HCT116 (cell line): ENCODE measurements at regions not wholly inside any gene's neighbourhood (a gene's known extent, or its start where the extent isn't known, plus 50 kb on each side); places are given as distances from the start of the nearest gene placed in this dataset.

Experiments used
- ATAC-seq: fragments of 200-7000 bp; cut with Tn5 transposase; 2 replicates; pipeline ENCODE4 v1.9.1; 2020; ENCODE audit warnings: mild to moderate bottlenecking, moderate library complexity
- BruUV-seq: library from RNA; stranded (reverse); fragments of 400-500 nt; replicated peaks from 2 replicates; lab custom pipeline; 2021; lab: Mats Ljungman, UMichigan
- CTCF ChIA-PET: fragments of 300-600 bp; sonication (Branson Sonifier 250); formaldehyde crosslinking; loops from one replicate; lab custom pipeline; 2021; ENCODE audit warnings: antibody characterized with exemption; lab: Charles Lee
- POLR2A ChIA-PET: fragments of 300-600, 350-600 bp; sonication (Branson Sonifier 250); formaldehyde crosslinking; loops from one replicate; lab custom pipeline; 2021; ENCODE audit warnings: antibody characterized with exemption; lab: Charles Lee
- RAD21 ChIA-PET, 2 experiments: fragments of 300-600 bp; sonication (Branson Sonifier 250); formaldehyde crosslinking; loops; one replicate each; lab custom pipeline; 2023; ENCODE audit warnings: low total read pairs in 2 of 2; ENCODE audit not compliant: uncharacterized antibody in 2 of 2, unreplicated experiment in 2 of 2, low non-redundant PET in 1 of 2; lab: Charles Lee
- DNase-seq: peaks from one replicate; pipeline ENCODE4 v3.0.0-alpha.2; 2010; ENCODE audit warnings: low read depth, low spot score
- H2AFZ ChIP-seq: fragments of 200-600 bp; shearing (Covaris generic), sonication (generic); 2 replicates; pipeline ENCODE4 v1.6.1; 2017; ENCODE audit warnings: low read depth, mixed run types, mixed read lengths, antibody characterized with exemption, low read length; ENCODE audit not compliant: poor library complexity, severe bottlenecking
- H3K27ac ChIP-seq: 2 replicates; pipeline ENCODE4 v1.5.1; 2012; ENCODE audit warnings: low read depth, low read length
- H3K27me3 ChIP-seq: fragments of 200-600 bp; sonication (generic); 2 replicates; pipeline ENCODE4 v1.6.1; 2016; ENCODE audit warnings: mixed run types, low read length, mixed read lengths; ENCODE audit not compliant: insufficient read depth
- H3K36me3 ChIP-seq, 2 experiments: fragments of 200-500 bp in 1 of 2; fragments of 200-600 bp in 1 of 2; sonication (Bioruptor generic) in 1 of 2; sonication (generic) in 1 of 2; 2 replicates each; pipeline versions ENCODE4 v1.5.1 to v1.6.1; 2014 to 2016; ENCODE audit warnings: low read length in 2 of 2, inconsistent platforms in 1 of 2, mixed read lengths in 1 of 2, mixed run types in 1 of 2; ENCODE audit not compliant: insufficient read depth in 2 of 2, control insufficient read depth in 1 of 2
- H3K4me1 ChIP-seq, 2 experiments: fragments of 200-600 bp in 1 of 2; sonication (generic) in 1 of 2; 2 replicates each; pipeline versions ENCODE4 v1.5.1 to v1.6.1; 2012 to 2017; ENCODE audit warnings: low read length in 2 of 2, inconsistent platforms in 1 of 2, mild to moderate bottlenecking in 1 of 2, mixed read lengths in 1 of 2, mixed run types in 1 of 2, moderate library complexity in 1 of 2; ENCODE audit not compliant: insufficient read depth in 2 of 2, control insufficient read depth in 1 of 2
- H3K4me2 ChIP-seq: fragments of 200-600 bp; sonication (generic); 2 replicates; pipeline ENCODE4 v1.6.1; 2017; ENCODE audit warnings: mixed run types, low read length, mixed read lengths
- H3K4me3 ChIP-seq, 2 experiments: fragments of 200-600 bp in 1 of 2; sonication (generic) in 1 of 2; replicated peaks in 1 of 2; 2 replicates each; pipeline ENCODE4 v1.5.1; 2011 to 2016; ENCODE audit warnings: low read length in 2 of 2, control low read depth in 1 of 2, low read depth in 1 of 2, mild to moderate bottlenecking in 1 of 2, mixed read lengths in 1 of 2, mixed run types in 1 of 2
- H3K79me2 ChIP-seq: fragments of 200-600 bp; sonication (generic); 2 replicates; pipeline ENCODE4 v1.6.1; 2017; ENCODE audit warnings: mild to moderate bottlenecking, mixed run types, low read length, moderate library complexity, mixed read lengths; ENCODE audit not compliant: insufficient read depth
- H3K9ac ChIP-seq: fragments of 200-600 bp; sonication (generic); 2 replicates; pipeline ENCODE4 v1.6.1; 2016; ENCODE audit warnings: low read length, mixed read lengths
- H3K9me2 ChIP-seq: fragments of 200-600 bp; sonication (generic), shearing (Covaris generic); 2 replicates; pipeline ENCODE4 v1.6.1; 2017; ENCODE audit warnings: mixed run types, mild to moderate bottlenecking, moderate library complexity; ENCODE audit not compliant: insufficient read depth
- H3K9me3 ChIP-seq, 2 experiments: fragments of 200-500 bp in 1 of 2; fragments of 200-600 bp in 1 of 2; sonication (Bioruptor generic) in 1 of 2; sonication (generic) in 1 of 2; 2 replicates each; pipeline ENCODE4 v1.6.1; 2014 to 2017; ENCODE audit warnings: low read length in 2 of 2, mixed read lengths in 2 of 2, inconsistent platforms in 1 of 2, low read depth in 1 of 2, mild to moderate bottlenecking in 1 of 2, mixed run types in 1 of 2, moderate library complexity in 1 of 2; ENCODE audit not compliant: control insufficient read depth in 1 of 2, insufficient read depth in 1 of 2
- H4K20me1 ChIP-seq: fragments of 200-600 bp; sonication (generic), shearing (Covaris generic); 2 replicates; pipeline ENCODE4 v1.6.1; 2017; ENCODE audit warnings: mixed run types, mild to moderate bottlenecking, moderate library complexity; ENCODE audit not compliant: insufficient read depth
- CBX3 ChIP-seq: IDR thresholded peaks from 2 replicates; pipeline ENCODE4 v1.6.1; 2012; ENCODE audit warnings: low read depth
- CEBPB ChIP-seq: IDR thresholded peaks from 2 replicates; pipeline ENCODE4 v1.6.1; 2012; ENCODE audit warnings: low read depth
- CTCF ChIP-seq, 3 experiments: fragments of 200-600 bp in 1 of 3; sonication (generic) in 1 of 3; IDR thresholded peaks in 2 of 3; conservative IDR thresholded peaks in 1 of 3; 2 replicates each; pipeline ENCODE4 v1.5.1; 2012 to 2017; ENCODE audit warnings: low read depth in 2 of 3, low read length in 2 of 3, antibody characterized with exemption in 1 of 3, borderline replicate concordance in 1 of 3, control low read depth in 1 of 3, mild to moderate bottlenecking in 1 of 3, mixed read lengths in 1 of 3, mixed run types in 1 of 3, moderate library complexity in 1 of 3; ENCODE audit not compliant: insufficient read depth in 1 of 3
- EGR1 ChIP-seq: IDR thresholded peaks from 2 replicates; pipeline ENCODE4 v1.6.1; 2012; ENCODE audit warnings: low read depth
- ELF1 ChIP-seq: IDR thresholded peaks from 2 replicates; pipeline ENCODE4 v1.6.1; 2012; ENCODE audit warnings: low read depth, borderline replicate concordance
- EZH2 ChIP-seq: fragments of 200-600 bp; sonication (generic); IDR thresholded peaks from 2 replicates; pipeline ENCODE4 v1.6.1; 2017; ENCODE audit warnings: antibody characterized with exemption, mixed run types
- EZH2phosphoT487 ChIP-seq: fragments of 200-600 bp; IDR thresholded peaks from 2 replicates; pipeline ENCODE4 v1.6.1; 2018; ENCODE audit warnings: antibody characterized with exemption, borderline replicate concordance
- FOSL1 ChIP-seq: IDR thresholded peaks from 2 replicates; pipeline ENCODE4 v1.6.1; 2012; ENCODE audit warnings: low read depth
- JUND ChIP-seq: IDR thresholded peaks from 2 replicates; pipeline ENCODE4 v1.6.1; 2012
- POLR2AphosphoS5 ChIP-seq: IDR thresholded peaks from 2 replicates; pipeline ENCODE4 v1.6.1; 2011; ENCODE audit warnings: mild to moderate bottlenecking, low read depth, low read length, moderate library complexity
- RAD21 ChIP-seq: IDR thresholded peaks from 2 replicates; pipeline ENCODE4 v1.6.1; 2012; ENCODE audit warnings: low read depth, mild to moderate bottlenecking
- SIN3A ChIP-seq: IDR thresholded peaks from 2 replicates; pipeline ENCODE4 v1.6.1; 2012; ENCODE audit warnings: low read depth
- SP1 ChIP-seq: IDR thresholded peaks from 2 replicates; pipeline ENCODE4 v1.6.1; 2012; ENCODE audit warnings: low read depth
- SRF ChIP-seq: IDR thresholded peaks from 2 replicates; pipeline ENCODE4 v1.6.1; 2012; ENCODE audit warnings: low read depth
- TCF7L2 ChIP-seq: IDR thresholded peaks from 2 replicates; pipeline ENCODE4 v1.7.0; 2011; ENCODE audit warnings: borderline replicate concordance, inconsistent platforms; ENCODE audit not compliant: insufficient read depth, insufficient read length; ENCODE audit errors: extremely low read depth
- ZBTB33 ChIP-seq: IDR thresholded peaks from 2 replicates; pipeline ENCODE4 v1.6.1; 2011; ENCODE audit warnings: mild to moderate bottlenecking, low read length, moderate library complexity; ENCODE audit not compliant: insufficient replicate concordance; ENCODE audit errors: extremely low read depth
- ZNF274 ChIP-seq: fragments of 200-500 bp; sonication (Bioruptor generic); IDR thresholded peaks from 2 replicates; pipeline ENCODE4 v1.6.1; 2014; ENCODE audit warnings: mild to moderate bottlenecking, low read depth, low read length, inconsistent platforms
- intact Hi-C: fragments of 100-400 bp; cut with micrococcal nuclease; formaldehyde crosslinking; loops from 2 replicates; pipeline ENCODE4 v1.10.0; 2022
- TF ChIP-seq, protein P1 (sequence below): IDR thresholded peaks from 2 replicates; pipeline ENCODE4 v1.6.1; 2012
- TF ChIP-seq, protein P2 (sequence below): IDR thresholded peaks from 2 replicates; pipeline ENCODE4 v1.6.1; 2012; ENCODE audit warnings: low read depth

DNA sequence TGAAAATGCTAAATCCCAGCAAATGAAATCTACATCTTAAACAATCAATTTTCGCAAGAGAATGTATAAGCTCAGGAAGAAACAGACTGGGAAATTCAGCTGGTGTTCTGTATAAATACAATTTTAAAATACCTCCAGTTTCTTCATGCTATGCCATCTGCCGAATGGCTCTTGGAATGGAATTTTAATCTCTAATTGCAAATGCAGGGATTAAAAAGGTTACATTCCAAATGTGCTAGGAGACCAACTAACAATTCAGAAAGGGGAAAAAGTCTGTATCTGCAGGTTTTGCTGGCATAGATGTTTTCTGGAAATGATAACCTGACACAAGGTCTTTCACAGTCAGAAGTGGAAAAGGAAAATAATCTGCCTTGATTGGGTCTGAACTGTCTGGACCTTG is 379.7 kb downstream of the MAT2B start:
- CTCF ChIA-PET: no interaction called here
- no TSS peak for BruUV-seq

More for the DNA sequence above, 379.7 kb downstream of the MAT2B start:
- no peaks in the 10 kb centered on the region for H3K4me1 ChIP-seq
- H3K27ac ChIP-seq: no peak overlapping the region
- H2AFZ ChIP-seq: no peak overlapping the region
- no peaks in the 10 kb centered on the region for H4K20me1 ChIP-seq
- DNase-seq: no peak
- no peaks in the 10 kb centered on the region; a peak in 1 of 4 replicates for H3K9me3 ChIP-seq
- no peaks in the 10 kb centered on the region for H3K9me2 ChIP-seq
- no peak overlapping the region for H3K9ac ChIP-seq
- no peak overlapping the region for H3K4me2 ChIP-seq
- no peaks in the 10 kb centered on the region for H3K27me3 ChIP-seq
- no peak for ATAC-seq
- no peaks in the 10 kb centered on the region for H3K36me3 ChIP-seq
- ChIA-PET POLR2A (no interaction called here), RAD21 (no interaction called here)
- H3K4me3 ChIP-seq: no peak overlapping the region
- intact Hi-C loops: no loop called here
- no peak for TF ChIP-seq EGR1
- TF ChIP-seq EZH2phosphoT487: no peak
- no peak for TF ChIP-seq ZNF274
- TF ChIP-seq RAD21: no peak
- no peak for TF ChIP-seq POLR2AphosphoS5
- TF ChIP-seq SIN3A: no peak
- no peak for TF ChIP-seq CBX3
- no peak for TF ChIP-seq ZBTB33
- TF ChIP-seq FOSL1: no peak
- TF ChIP-seq ELF1: no peak
- TF ChIP-seq, protein P1, sequence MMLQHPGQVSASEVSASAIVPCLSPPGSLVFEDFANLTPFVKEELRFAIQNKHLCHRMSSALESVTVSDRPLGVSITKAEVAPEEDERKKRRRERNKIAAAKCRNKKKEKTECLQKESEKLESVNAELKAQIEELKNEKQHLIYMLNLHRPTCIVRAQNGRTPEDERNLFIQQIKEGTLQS: no peak
- no peak for TF ChIP-seq CEBPB
- no peak for TF ChIP-seq SP1
- TF ChIP-seq CTCF (IDR thresholded peaks at IDR 0.05 in 2 of 3, conservative IDR thresholded peaks at IDR 0.05 in 1 of 3; ENCODE audit: borderline replicate concordance in 1 of 3, insufficient read depth in 1 of 3, low read depth in 2 of 3, low read length in 2 of 3): no peak
- no peak for TF ChIP-seq SRF
- TF ChIP-seq TCF7L2: no peak
- TF ChIP-seq, protein P2, sequence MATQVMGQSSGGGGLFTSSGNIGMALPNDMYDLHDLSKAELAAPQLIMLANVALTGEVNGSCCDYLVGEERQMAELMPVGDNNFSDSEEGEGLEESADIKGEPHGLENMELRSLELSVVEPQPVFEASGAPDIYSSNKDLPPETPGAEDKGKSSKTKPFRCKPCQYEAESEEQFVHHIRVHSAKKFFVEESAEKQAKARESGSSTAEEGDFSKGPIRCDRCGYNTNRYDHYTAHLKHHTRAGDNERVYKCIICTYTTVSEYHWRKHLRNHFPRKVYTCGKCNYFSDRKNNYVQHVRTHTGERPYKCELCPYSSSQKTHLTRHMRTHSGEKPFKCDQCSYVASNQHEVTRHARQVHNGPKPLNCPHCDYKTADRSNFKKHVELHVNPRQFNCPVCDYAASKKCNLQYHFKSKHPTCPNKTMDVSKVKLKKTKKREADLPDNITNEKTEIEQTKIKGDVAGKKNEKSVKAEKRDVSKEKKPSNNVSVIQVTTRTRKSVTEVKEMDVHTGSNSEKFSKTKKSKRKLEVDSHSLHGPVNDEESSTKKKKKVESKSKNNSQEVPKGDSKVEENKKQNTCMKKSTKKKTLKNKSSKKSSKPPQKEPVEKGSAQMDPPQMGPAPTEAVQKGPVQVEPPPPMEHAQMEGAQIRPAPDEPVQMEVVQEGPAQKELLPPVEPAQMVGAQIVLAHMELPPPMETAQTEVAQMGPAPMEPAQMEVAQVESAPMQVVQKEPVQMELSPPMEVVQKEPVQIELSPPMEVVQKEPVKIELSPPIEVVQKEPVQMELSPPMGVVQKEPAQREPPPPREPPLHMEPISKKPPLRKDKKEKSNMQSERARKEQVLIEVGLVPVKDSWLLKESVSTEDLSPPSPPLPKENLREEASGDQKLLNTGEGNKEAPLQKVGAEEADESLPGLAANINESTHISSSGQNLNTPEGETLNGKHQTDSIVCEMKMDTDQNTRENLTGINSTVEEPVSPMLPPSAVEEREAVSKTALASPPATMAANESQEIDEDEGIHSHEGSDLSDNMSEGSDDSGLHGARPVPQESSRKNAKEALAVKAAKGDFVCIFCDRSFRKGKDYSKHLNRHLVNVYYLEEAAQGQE: no peak
- TF ChIP-seq EZH2: no peak
- TF ChIP-seq JUND: no peak
- no peaks in the 10 kb centered on the region for H3K79me2 ChIP-seq
